ENCODE measurements at regions not wholly inside any gene's neighbourhood (a gene's known extent, or its start where the extent isn't known, plus 50 kb on each side); places are given as distances from the start of the nearest gene placed in this dataset.

- no peak for TF ChIP-seq CTCF (IDR thresholded peaks at IDR 0.05; ENCODE audit: low read depth, low read length)
- no peak for DNase-seq (ENCODE audit: extremely low read depth, low read depth)
These were observed 196.3 kb downstream of the SLITRK5 start for GRCh38 chr13:87867426-87867825.

- TF ChIP-seq CTCF (IDR thresholded peaks at IDR 0.05; ENCODE audit: low read depth, low read length), result no peak
- DNase-seq (ENCODE audit: extremely low read depth, low read depth), result no peak
These were observed 197.6 kb downstream of the SLITRK5 start for GRCh38 chr13:87868731-87869130.

- no peak for DNase-seq (ENCODE audit: extremely low read depth, low read depth)
- no peak for TF ChIP-seq CTCF (IDR thresholded peaks at IDR 0.05; ENCODE audit: low read depth, low read length)
These were observed 201.6 kb downstream of the SLITRK5 start for GRCh38 chr13:87872813-87873212.

- DNase-seq (ENCODE audit: extremely low read depth, low read depth), result no peak
These were observed 206.3 kb downstream of the SLITRK5 start for GRCh38 chr13:87877477-87877876.

GRCh38 chr13:87878706-87879105 lies 207.5 kb downstream of the SLITRK5 start:
- no peak for DNase-seq (ENCODE audit: extremely low read depth, low read depth)
- no peak for TF ChIP-seq CTCF (IDR thresholded peaks at IDR 0.05; ENCODE audit: low read depth, low read length)

More at GRCh38 chr13:87877477-87877876, 206.3 kb downstream of the SLITRK5 start:
- TF ChIP-seq CTCF (IDR thresholded peaks at IDR 0.05; ENCODE audit: low read depth, low read length), result no peak

DNA sequence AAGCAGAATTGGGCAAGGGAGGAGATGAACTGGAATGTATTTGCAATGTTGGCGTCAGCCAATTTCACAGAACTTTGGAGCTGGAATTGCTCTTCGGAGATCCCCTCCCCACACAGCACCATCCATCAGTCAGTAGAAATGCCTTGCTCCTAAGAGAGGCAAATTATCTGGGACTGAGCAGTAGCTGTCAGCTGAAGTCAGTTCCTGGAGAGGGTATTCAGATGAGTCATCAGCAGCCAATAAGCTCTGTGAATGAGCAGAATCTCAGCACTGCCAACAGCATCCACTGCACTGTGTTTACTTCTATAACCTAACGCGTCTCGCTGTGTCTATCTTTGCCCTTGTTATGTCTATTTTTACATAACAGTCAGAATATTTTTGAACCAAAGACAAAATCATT lies 213.7 kb downstream of the SLITRK5 start:
- no peak for DNase-seq (ENCODE audit: extremely low read depth, low read depth)
- no peak for TF ChIP-seq CTCF (IDR thresholded peaks at IDR 0.05; ENCODE audit: low read depth, low read length)

- TF ChIP-seq CTCF (IDR thresholded peaks at IDR 0.05; ENCODE audit: low read depth, low read length), result no peak
- no peak for DNase-seq (ENCODE audit: extremely low read depth, low read depth)
These were observed 216.4 kb downstream of the SLITRK5 start for GRCh38 chr13:87887459-87888123.

Data from AG09319 (cell line).